ENCODE measurements at regions not wholly inside any gene's neighbourhood (a gene's known extent, or its start where the extent isn't known, plus 50 kb on each side); places are given as distances from the start of the nearest gene placed in this dataset.
"Not testable (repeated sequence)": the region's sequence is repeated elsewhere in the genome, so short reads cannot be mapped to it uniquely, and the experiment has no call there.

- TF ChIP-seq CTCF (conservative IDR thresholded peaks at IDR 0.05; ENCODE audit: low read depth, low read length) = no peak
- no peak for DNase-seq (ENCODE audit: low read depth)
- no peak overlapping the region for H3K4me3 ChIP-seq (ENCODE audit: low read depth, low read length)
Observed at GRCh38 chr3:33941804-33942203, 143.4 kb downstream of the PDCD6IP start.

GRCh38 chr3:33942483-33943150 is 144.2 kb downstream of the PDCD6IP start:
- no peak for TF ChIP-seq CTCF (conservative IDR thresholded peaks at IDR 0.05; ENCODE audit: low read depth, low read length)

GRCh38 chr3:33943277-33943676 is 144.8 kb downstream of the PDCD6IP start:
- no peak for TF ChIP-seq CTCF (conservative IDR thresholded peaks at IDR 0.05; ENCODE audit: low read depth, low read length)
- DNase-seq (ENCODE audit: low read depth) = no peak
- no peak overlapping the region for H3K4me3 ChIP-seq (ENCODE audit: low read depth, low read length)

More at GRCh38 chr3:33942483-33943150, 144.2 kb downstream of the PDCD6IP start:
- no peak overlapping the region for H3K4me3 ChIP-seq (ENCODE audit: low read depth, low read length)
- peak; percentile 25 for DNase-seq (ENCODE audit: low read depth)

GRCh38 chr3:33946612-33947011 is 148.2 kb downstream of the PDCD6IP start:
- DNase-seq (ENCODE audit: low read depth); H3K4me3 ChIP-seq (ENCODE audit: low read depth, low read length): not testable (repeated sequence)

GRCh38 chr3:33947272-33948195 is 149.1 kb downstream of the PDCD6IP start:
- no peak overlapping the region for H3K4me3 ChIP-seq (ENCODE audit: low read depth, low read length)
- TF ChIP-seq CTCF (conservative IDR thresholded peaks at IDR 0.05; ENCODE audit: low read depth, low read length) = no peak
- no peak for DNase-seq (ENCODE audit: low read depth)

GRCh38 chr3:33949074-33949473 is 150.6 kb downstream of the PDCD6IP start:
- no peak for TF ChIP-seq CTCF (conservative IDR thresholded peaks at IDR 0.05; ENCODE audit: low read depth, low read length)
- DNase-seq (ENCODE audit: low read depth) = no peak
- no peak overlapping the region for H3K4me3 ChIP-seq (ENCODE audit: low read depth, low read length)

- no peak for TF ChIP-seq CTCF (conservative IDR thresholded peaks at IDR 0.05; ENCODE audit: low read depth, low read length)
- no peak overlapping the region for H3K4me3 ChIP-seq (ENCODE audit: low read depth, low read length)
- DNase-seq (ENCODE audit: low read depth) = no peak
Observed at GRCh38 chr3:33954956-33955355, 156.5 kb downstream of the PDCD6IP start.

All from choroid plexus epithelial cell (primary cell).